GM19025 (cell line): ENCODE measurements at regions not wholly inside any gene's neighbourhood (a gene's known extent, or its start where the extent isn't known, plus 50 kb on each side); places are given as distances from the start of the nearest gene placed in this dataset.
"Not testable (repeated sequence)": the region's sequence is repeated elsewhere in the genome, so short reads cannot be mapped to it uniquely, and the experiment has no call there.

Source experiments
- ATAC-seq: cut with Tn5 transposase; IDR thresholded peaks from one replicate; pipeline ENCODE4 v1.9.1; 2021; ENCODE audit warnings: mild to moderate bottlenecking, low read depth, moderate library complexity; ENCODE audit not compliant: unreplicated experiment

DNA sequence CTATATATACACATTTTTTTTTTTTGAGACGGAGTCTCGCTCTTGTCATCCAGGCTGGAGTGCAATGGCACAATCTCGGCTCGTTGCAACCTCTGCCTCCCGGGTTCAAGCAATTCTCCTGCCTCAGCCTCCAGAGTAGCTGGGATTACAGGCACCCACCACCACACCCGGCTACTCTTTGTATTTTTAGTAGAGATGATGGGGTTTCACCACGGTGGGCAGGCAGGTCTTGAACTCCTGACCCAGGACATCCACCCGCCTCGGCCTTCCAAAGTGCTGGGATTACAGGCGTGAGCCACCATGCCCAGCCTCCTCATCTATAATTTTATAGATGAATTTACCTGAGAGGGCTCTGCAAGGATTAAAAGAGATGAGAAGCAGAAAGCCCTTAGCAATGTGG, 274.0 kb downstream of the FAM43A start:
- not testable (repeated sequence) for ATAC-seq

DNA sequence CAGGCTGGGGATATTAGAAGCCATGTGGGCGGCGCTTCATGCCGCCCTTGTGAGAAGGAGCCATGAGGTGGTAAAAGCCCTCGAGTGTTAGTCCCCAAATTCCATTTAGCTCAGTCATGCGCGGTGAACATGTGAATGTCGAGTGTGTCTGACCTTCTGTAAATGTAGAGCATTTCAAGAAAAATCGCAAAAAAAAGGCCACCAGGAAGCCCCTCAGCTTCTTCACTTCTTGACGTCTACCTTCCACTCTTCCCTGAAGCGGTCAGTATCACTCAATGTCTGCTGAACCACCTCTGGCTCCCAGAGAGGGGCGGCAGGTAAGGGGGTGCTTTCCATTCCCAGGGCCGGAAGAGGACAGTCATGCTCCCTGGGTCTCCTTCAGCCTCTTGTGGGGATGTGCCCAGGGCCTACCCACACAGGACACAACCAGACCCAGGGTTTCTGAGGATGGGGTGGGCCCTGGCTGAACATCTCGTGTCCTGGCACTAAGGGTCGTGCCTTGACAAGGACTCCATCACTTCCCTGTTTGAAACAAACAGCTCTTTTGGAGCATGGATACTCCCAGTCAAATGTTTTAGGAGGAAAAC, 274.9 kb downstream of the FAM43A start:
- no peak for ATAC-seq

DNA sequence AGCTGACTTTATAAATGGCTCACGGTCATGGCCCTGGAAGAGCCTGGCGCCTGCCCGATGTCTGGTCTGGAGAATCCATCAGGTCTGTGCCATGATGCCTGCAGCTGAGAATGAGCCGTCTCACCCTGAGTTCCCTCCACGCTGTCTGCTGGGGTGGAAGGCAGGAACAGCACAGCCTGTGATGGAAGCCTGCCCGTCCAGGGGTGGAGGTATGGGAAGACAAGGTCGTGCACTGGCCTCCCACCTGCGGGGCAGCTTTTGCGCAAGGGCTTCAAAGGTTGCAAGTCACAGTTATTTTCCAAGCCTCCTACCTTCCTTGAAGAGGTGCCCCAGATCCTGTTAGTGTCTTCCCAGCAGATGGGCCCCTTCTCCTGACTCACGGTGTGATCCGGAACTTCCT, 275.5 kb downstream of the FAM43A start:
- no peak for ATAC-seq

DNA sequence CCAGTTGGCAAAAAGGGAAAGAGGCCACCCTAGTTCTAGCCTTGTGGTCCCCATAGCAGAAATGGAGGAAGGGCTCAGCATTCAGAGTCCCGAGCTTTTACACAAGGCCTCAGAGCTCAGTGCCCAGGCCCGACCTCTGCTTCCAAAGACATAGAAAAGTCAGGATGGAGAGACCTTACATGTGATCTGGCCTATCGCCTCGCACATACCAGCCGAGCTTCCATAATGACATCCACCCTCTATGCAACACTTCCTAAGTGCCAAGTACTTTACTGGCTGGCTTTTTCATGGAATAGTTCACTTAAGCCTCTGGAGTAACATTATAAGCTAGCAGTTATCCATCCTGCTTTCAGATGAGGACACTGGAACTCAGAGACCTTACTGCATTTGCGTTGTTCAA, 275.9 kb downstream of the FAM43A start:
- no peak for ATAC-seq

DNA sequence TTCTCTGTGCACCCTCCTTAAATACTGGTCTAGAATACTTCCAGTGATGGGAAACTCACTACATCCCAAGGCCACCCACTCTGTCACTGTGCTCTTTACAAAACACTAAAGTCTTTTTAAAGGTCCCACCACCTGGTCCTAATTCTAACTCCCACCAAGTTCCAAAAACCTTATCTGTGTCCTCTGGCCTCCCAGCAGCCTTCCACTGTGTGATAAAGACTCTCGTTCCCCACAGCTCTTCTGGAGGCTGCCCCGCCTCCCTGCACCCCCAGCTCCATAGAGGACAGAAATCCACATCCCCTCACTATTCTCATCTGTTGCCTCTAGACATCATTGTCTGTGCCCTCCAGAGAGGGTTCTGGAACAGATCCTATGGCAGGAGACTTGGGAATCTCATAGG, 276.4 kb downstream of the FAM43A start:
- ATAC-seq = no peak

DNA sequence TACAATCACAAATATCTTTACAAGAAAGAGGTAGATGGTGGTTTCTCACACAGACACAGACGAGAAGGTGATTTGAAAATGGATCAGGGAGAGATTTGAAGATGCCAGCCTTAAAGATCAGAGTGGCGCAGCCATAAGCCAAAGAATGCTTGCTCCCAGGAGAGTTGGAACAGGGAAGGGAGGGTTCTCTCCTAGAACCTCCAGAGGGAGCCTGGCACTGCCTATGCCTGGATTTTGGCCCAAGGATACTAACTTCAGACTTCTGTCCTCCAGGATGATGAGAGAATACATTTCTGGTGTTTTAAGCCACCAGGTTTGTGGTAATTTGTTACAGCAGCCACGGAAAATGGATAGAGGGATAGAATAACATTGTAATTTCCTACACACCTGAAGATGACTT, 279.1 kb downstream of the FAM43A start:
- no peak for ATAC-seq

DNA sequence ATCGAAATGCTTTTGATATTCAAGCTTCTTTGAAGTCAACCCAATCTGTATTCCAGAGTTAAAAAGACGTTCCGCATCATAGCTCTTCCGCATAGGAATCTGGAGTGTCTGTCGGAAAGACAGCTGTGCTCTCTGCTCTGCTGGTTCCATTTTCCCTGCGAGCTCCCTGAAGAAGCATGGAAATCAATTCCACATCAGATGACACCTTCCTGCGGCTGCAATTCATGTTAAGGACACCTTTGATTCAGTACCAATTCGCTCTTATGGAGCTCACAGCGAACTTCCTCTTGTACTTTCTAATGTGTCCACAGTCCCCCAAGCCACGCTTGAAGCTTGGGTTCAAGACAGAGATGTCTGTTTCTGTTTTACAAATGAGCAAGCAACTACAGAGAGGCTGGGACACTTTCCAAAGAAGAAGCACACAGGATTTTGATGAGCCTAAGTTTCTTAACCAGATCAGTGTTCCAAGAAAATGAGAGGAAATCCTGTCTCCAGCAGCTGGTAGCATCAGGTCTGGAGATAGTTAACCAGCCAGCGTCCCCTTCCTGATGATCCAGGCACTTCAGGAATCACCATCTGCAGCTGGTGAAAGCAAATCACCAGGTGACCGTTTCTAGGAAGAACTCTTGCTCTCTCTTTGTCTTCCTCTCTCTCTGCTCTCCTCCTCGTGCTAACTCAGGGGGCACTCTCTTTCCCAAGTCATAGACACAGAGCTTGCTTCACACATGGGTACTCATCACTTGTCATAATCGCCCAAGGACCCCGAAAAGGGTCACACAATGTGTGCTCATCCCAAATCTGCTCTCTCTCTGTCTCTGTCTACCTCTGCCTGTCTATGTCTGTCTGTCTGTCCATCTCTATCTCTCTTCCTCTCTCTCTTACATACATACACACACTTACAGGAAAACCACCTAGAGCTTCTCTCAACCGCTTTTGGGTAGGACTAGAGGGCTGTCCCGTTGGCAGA, 281.8 kb downstream of the FAM43A start:
- no peak for ATAC-seq

DNA sequence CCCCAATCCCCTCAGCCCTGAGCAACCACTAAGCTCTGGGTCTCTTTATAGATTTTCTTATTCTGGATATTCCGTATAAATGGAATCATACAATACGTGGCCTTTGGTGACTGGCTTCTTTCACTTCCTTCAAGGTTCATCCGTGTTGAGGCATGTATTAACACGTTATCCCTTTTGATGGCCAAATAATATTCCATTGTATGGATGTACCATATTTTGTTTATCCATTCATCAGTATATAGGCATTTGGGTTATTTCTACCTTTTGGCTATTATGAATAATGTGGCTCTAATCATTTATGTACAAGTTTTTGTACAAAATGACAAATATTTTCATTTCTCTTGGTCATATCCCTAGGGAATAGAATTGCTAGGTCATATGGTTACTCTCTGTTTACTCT, 284.4 kb downstream of the FAM43A start:
- no peak for ATAC-seq

DNA sequence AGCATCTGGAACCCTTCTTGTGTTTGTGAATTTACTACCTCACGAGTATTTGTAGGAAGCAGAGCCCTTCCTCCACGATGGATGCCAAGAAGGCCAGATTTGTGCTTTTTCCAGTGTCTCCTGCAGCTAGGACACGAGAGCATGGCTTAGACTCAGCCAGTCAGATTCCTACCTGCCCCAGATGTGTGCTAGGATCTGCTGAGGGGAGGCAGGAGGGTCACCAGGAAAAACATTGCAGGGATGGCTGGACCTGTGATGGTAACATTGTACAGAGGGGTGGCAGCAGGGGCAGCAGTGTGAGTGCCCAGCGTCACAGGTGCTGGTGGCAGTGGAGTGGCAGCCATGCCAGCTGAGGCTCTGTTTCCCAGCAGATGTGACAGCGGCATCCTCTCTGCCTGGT, 285.3 kb downstream of the FAM43A start:
- no peak for ATAC-seq

DNA sequence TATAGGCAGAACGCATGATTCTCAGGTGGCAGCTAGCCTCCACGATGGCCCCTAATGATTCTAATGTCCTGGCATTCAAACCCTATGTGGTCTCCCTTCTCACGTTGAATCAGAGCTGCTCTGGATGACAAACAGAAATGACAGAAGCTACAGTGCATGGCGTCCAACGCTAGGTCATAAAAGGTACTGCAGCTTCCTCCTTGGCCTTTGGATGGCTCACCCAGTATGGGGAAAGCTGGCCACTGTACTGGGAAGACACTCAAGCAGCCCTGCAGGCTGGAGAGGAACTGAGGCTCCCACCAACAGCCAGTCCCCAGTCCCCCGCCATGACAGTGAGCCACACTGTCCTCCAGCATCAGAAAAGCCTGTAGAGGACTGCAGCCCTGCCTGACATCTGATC, 286.3 kb downstream of the FAM43A start:
- no peak for ATAC-seq

DNA sequence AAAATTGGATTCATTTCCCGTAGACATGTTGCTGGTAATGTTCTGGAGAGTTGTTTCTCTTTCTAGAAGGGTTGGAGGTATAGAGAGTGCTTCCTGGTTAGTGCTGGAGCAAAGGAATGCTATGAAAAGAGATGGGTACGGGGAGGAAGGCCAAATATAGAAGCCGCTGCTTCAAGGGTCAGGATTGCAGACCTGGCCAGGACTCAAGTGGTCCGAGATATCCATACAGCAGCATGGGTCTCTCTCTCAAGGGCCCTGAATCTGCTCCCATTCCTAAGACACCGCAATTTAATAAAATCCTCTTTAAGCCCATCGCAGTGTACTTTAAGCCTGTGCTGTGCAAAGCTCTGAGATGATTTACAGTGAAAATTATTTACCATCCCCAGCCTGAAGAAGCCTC, 287.0 kb downstream of the FAM43A start:
- ATAC-seq = no peak

DNA sequence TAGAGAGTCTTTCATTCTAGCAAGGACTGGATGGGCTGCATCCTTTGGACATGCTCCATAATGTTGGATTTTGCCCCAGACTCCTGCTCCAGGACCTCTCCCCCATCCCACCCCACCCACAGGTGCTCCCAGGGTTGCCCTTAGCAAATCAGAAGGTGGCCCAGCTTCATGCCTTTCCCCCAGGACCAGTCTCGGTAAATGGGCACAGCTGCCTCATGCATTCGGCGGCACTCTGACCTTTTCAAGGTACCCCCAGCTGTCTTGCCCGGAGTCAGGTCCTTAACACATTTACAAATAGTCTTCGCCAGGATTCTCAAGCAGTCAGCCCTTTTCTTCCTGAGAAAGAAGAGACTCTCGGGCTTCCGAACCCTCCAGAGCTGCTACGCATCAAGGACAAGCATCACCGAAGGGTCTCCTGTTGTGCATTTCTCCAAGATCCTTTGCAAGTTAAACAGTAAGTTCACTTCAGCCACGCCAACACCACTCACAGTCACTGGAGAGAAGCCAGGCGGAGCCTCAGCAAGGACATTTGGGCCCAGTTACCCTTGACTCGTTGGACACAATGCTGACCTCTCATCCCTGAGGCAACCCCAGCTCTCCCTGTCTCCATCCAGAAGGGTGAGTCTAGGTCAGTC, 287.8 kb downstream of the FAM43A start:
- ATAC-seq = no peak

DNA sequence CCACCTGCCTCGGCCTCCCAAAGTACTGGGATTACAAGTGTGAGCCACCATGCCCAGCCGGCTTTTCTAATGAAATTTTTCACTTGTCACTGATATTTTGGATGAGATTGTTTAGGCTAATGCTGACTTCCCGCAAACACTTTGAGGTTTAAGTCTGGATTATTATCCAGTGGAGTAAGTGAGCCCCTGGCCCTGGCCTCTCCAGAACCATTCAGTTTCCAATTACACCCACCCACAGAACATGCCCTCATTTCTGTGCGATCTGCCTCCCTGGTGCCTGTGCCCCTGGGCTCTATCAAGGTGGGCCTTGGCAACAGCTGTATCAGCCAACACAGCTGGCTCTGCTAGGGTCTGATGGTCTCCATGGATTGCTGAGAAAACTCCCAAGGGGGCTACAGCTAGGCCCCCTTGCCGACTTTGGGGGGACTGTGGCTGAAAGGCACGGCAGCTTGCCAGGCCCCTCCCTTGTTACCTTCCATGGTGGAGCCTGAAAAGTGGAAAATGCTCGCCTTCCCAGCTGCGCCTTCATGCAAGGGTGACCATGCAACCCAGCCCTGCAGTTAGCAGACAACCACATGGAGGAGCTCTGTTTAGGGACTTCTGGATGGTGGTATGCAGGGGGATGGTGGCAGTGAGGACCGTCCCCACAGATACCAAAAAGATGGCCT, 288.9 kb downstream of the FAM43A start:
- no peak for ATAC-seq

DNA sequence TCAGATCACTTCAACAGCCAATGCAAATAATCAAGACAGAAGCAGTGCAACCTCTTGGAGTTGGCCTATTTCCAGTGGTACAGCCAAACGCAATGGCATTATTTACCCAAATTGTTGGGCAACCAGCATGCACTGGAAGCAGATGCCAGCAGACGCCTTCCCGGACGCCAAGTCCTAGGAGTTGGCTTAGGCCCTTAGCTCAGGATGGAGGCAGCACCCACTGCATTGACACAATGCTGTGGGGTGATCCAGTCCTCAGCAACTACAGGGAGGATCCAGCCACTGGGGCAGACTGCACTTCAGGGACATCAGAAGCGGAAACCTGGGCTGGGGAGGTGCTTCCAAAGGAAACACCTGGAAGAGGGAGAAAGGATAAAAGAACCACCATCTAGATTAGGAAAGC, 290.4 kb downstream of the FAM43A start:
- ATAC-seq = no peak

DNA sequence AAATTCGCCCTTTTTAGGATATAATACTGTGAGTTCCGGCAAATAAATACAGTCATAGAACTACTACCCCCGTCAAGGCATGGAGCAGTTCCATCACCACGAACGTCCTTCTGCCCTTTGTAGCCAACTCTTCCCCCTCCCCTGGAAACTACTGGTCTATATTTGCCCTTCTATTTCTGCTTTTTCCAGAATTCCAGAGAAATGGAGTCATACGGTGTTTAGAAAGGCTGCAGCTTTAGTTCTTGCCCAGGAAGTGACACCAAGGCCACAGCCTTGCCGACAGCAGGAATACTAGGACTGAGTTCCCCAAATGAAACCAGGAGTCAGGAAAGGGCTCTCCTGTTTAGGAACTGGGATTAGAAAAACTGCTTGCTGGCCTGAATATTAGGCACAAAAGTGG, 291.2 kb downstream of the FAM43A start:
- ATAC-seq = no peak

DNA sequence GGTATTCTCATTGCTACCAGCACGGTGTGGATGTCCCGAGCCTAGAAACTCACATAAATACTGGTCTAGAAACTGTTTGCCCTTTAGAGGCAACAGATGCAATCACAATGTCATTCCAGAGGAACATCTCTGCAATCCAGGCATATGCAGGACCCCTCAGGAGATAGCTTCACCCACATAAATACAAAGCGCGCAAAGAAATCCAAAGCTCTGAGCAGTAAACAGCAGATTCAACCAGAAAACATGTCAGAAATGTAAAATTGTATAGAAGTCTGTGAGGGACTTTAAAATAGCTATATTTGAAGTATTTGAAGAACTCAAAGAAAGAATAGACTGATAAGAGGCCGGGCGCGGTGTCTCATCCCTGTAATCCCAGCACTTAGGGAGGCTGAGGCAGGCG, 291.7 kb downstream of the FAM43A start:
- ATAC-seq = no peak

DNA sequence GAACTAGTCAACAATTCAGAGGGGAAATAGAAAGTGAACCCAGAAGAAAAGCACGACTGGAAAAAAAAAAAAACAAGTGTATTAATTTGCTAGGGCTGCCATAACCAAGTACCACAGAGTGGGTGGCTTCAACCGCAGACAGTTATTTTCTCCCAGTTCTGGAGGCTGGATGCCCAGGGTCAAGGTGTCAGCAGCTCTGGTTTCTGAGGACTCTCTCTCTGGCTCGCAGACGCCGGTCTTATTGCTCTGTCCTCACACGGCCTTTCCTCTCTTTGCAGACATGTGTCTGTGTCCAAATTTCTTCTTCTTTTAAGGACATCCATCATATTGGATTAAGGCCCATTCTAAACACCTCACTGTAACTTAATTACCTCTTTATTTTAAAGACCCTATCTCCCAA, 291.8 kb downstream of the XXYLT1 start:
- ATAC-seq = no peak

DNA sequence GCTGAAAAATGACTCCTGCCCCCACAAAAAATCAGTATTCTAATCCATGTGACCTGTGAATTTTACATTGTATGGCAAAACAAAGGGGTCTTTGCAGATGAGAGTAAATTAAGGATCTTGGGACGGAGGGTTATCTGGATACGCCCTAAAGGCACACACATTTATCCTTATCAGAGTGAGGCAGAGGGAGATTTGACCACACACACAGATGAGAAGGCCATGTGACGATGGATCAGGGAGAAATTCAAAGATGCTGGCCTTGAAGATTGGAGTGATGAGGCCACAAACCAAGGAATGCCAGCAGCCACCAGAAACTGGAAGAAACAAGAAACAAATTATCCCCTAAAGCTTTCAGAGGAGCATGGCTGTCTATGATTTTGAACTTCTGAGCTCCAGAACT, 288.5 kb downstream of the XXYLT1 start:
- no peak for ATAC-seq

DNA sequence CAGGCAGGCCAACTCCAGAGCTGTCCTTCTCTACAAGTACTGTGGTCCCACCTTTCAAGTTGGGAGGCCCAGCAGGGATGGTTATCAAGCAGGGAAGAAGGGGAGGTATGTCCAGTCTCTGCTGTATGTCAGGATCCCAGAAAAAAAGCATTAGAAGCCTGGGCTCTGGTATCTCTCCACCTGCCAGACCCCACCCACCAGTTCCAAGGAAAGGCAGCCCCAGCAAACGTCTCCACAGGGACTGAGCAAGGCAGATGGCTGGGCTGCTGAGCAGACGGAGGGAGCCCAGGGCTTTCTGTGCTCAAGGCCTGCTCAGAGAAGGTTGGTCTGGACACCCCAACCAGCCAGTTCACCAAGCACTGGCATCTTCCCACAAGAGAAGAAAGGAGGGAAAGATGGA, 287.8 kb downstream of the XXYLT1 start:
- ATAC-seq = no peak

DNA sequence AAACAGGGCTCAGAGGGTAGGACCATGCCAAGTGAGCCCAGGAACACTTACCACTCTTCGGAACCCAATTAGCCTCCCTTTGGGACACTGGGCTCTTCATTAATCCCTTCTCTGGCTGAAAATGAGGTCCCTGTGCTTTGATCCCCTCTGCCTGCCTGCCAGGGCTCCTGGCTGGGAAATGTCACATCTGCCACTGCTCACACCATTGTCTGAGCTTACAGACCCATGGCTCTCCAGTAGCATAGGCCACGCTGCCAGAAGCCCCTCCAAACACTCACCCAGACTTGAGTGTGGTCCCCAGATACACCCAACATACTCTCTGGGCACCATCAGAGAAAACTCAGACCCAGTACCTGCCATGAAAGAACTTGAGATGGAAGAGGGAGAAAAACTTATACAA, 287.3 kb downstream of the XXYLT1 start:
- no peak for ATAC-seq

DNA sequence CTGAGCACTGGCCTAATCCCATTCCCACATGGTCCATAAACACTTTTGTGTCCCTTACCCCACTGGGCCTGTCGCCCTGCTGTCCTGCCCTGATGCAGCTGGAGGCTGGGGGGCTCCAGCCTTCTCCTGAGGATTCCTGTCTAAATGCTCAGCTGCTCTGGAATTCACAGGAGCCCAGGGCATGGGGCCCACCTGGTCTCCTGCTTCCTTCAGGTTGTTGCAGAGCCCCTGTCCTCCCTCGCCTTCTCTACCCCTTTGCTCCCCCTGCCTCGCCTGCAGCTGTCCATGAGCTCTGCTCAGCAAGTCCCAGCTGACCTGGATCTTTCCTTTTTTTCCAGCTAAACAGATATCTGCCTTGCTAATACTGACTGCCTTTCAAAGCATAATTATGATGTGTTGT, 286.9 kb downstream of the XXYLT1 start:
- no peak for ATAC-seq
